Calu3 (cell line): ENCODE measurements at regions not wholly inside any gene's neighbourhood (a gene's known extent, or its start where the extent isn't known, plus 50 kb on each side); places are given as distances from the start of the nearest gene placed in this dataset.

Experiments used
- BruUV-seq: library from RNA; stranded (reverse); fragments of 400-500 nt; replicated peaks from 2 replicates; lab custom pipeline; 2021; lab: Mats Ljungman, UMichigan
- CTCF ChIA-PET: fragments of 300-600 bp; sonication (Branson Sonifier 250); formaldehyde crosslinking; loops from one replicate; lab custom pipeline; 2022; ENCODE audit warnings: antibody characterized with exemption; lab: Charles Lee
- DNase-seq: peaks from one replicate; pipeline ENCODE4 v3.0.0; 2022
- H3K27ac Mint-ChIP-seq: one replicate; pipeline ENCODE4 v1.8.0; 2022; ENCODE audit warnings: mixed read lengths; ENCODE audit not compliant: unreplicated experiment
- H3K27me3 Mint-ChIP-seq: one replicate; pipeline ENCODE4 v1.8.0; 2022; ENCODE audit warnings: mixed read lengths; ENCODE audit not compliant: unreplicated experiment
- H3K36me3 Mint-ChIP-seq: one replicate; pipeline ENCODE4 v1.8.0; 2022; ENCODE audit warnings: mild to moderate bottlenecking, moderate library complexity, mixed read lengths; ENCODE audit not compliant: insufficient read depth, unreplicated experiment
- H3K4me1 Mint-ChIP-seq: one replicate; pipeline ENCODE4 v1.8.0; 2022; ENCODE audit warnings: mild to moderate bottlenecking, low read depth, mixed read lengths; ENCODE audit not compliant: unreplicated experiment
- H3K4me3 Mint-ChIP-seq: one replicate; pipeline ENCODE4 v1.8.0; 2022; ENCODE audit warnings: mild to moderate bottlenecking, low read depth, moderate library complexity, mixed read lengths; ENCODE audit not compliant: unreplicated experiment
- H3K9me3 Mint-ChIP-seq: one replicate; pipeline ENCODE4 v1.8.0; 2022; ENCODE audit warnings: low read depth, mixed read lengths; ENCODE audit not compliant: unreplicated experiment
- CTCF ChIP-seq: fragments of 200-600 bp; IDR thresholded peaks from one replicate; pipeline ENCODE4 v1.8.0; 2022; ENCODE audit warnings: antibody characterized with exemption; ENCODE audit not compliant: unreplicated experiment
- intact Hi-C: fragments of 100-400 bp; cut with micrococcal nuclease; formaldehyde crosslinking; loops from one replicate; pipeline ENCODE4 v1.10.0; 2022; ENCODE audit not compliant: unreplicated experiment

GRCh38 chr5:158286827-158287226 lies 427.9 kb upstream of the CLINT1 start:
- BruUV-seq, result no TSS peak
- intact Hi-C loops, result no loop called here
- no peak for TF ChIP-seq CTCF
- H3K9me3 Mint-ChIP-seq, result peaks cover 3% of the 10 kb centered on the region
- H3K27me3 Mint-ChIP-seq, result no peaks in the 10 kb centered on the region
- no peaks in the 10 kb centered on the region for H3K4me1 Mint-ChIP-seq
- H3K4me3 Mint-ChIP-seq, result no peak overlapping the region
- no peaks in the 10 kb centered on the region for H3K36me3 Mint-ChIP-seq
- DNase-seq, result no peak
- no peak overlapping the region for H3K27ac Mint-ChIP-seq
- CTCF ChIA-PET, result no interaction called here

- Mint-ChIP-seq H3K27ac (no peak overlapping the region), H3K4me1 (no peaks in the 10 kb centered on the region), H3K36me3 (no peaks in the 10 kb centered on the region), H3K9me3 (peaks cover 3% of the 10 kb centered on the region), H3K4me3 (no peak overlapping the region), H3K27me3 (no peaks in the 10 kb centered on the region)
- intact Hi-C loops, result no loop called here
- TF ChIP-seq CTCF, result no peak
- CTCF ChIA-PET, result no interaction called here
- BruUV-seq, result no TSS peak
- no peak for DNase-seq
Measured at GRCh38 chr5:158285698-158286097, 426.8 kb upstream of the CLINT1 start.

DNA sequence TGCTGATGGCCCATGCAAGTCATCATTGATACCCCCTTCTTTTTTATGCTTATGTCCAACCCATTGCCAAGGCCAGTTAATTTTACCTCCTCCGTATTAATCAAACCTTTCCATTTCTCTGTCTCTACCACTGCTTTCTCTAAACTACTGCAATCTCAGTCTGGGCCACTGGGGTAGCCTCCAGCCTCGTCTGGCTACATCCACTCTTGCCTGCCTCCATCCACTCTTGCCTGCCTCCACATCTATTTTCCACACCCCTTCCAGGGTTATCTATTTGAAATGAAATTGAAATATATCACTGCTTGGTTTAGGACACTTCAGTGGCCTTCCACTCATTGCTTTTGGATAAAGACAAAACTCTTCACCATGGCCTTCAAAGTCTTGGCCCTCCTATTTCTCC lies 425.3 kb upstream of the CLINT1 start:
- H3K36me3 Mint-ChIP-seq, result no peaks in the 10 kb centered on the region
- peaks cover 3% of the 10 kb centered on the region for H3K9me3 Mint-ChIP-seq
- intact Hi-C loops, result no loop called here
- no peak overlapping the region for H3K27ac Mint-ChIP-seq
- BruUV-seq, result no TSS peak
- no peaks in the 10 kb centered on the region for H3K27me3 Mint-ChIP-seq
- TF ChIP-seq CTCF, result no peak
- no peak overlapping the region for H3K4me3 Mint-ChIP-seq
- CTCF ChIA-PET, result no interaction called here
- no peaks in the 10 kb centered on the region for H3K4me1 Mint-ChIP-seq
- DNase-seq, result no peak

DNA sequence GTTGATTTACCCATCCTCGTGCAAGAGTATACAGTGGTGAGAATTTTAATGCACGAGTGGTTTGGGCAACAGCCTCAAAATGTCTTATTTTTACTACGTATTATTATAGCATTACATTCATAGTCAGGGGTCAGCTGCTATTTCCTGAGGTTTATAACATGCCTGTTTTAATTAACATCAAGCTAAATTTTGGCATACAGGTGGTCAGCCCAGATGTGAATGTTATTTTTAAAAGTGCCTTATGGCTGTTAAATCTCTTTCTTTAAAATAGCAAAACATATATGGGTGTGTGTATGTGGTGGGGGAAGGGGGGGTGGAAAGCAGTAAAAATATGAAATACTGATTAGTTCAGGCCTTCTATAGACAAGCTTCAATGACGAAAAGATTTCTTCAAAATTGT lies 424.5 kb upstream of the CLINT1 start:
- no peak for TF ChIP-seq CTCF
- intact Hi-C loops, result no loop called here
- Mint-ChIP-seq H3K9me3 (peaks cover 3% of the 10 kb centered on the region), H3K27ac (no peak overlapping the region), H3K27me3 (no peaks in the 10 kb centered on the region), H3K4me3 (no peak overlapping the region), H3K36me3 (no peaks in the 10 kb centered on the region), H3K4me1 (no peaks in the 10 kb centered on the region)
- BruUV-seq, result no TSS peak
- DNase-seq, result no peak
- CTCF ChIA-PET, result no interaction called here
